DOHH2 (cell line): ENCODE measurements at regions not wholly inside any gene's neighbourhood (a gene's known extent, or its start where the extent isn't known, plus 50 kb on each side); places are given as distances from the start of the nearest gene placed in this dataset.

Experiments used
- CTCF ChIP-seq: fragments of 200-600 bp; sonication (generic); IDR thresholded peaks from one replicate; pipeline ENCODE4 v1.5.1; 2014; ENCODE audit warnings: antibody characterized with exemption, mild to moderate bottlenecking, low read depth, low read length; ENCODE audit not compliant: poor library complexity, severe bottlenecking
- EZH2phosphoT487 ChIP-seq: fragments of 200-600 bp; sonication (generic); IDR thresholded peaks from 2 replicates; pipeline ENCODE4 v1.6.1; 2017; ENCODE audit warnings: borderline replicate concordance, mild to moderate bottlenecking, antibody characterized with exemption, low read length, moderate library complexity, mixed read lengths

DNA sequence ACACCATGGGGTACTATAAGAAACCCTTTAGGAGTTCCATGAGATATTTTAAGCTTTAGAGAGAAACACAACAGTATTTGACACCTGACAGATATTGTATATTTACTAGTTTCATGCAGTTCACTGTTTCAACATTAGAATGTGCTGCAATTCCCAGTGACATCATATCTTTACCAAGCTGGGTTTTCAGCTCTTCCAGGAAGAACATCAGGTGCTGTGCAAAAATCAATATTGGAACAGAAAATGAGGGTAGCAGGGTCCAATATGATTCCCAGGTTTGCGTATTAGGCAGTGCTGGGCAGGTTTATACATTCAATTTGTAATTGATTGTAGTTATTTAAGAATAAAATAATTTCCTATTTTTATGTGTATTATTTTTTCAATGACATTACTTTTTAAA lies 500.0 kb upstream of the EPHA7 start:
- TF ChIP-seq CTCF (no peak), EZH2phosphoT487 (no peak)
